ENCODE measurements at regions not wholly inside any gene's neighbourhood (a gene's known extent, or its start where the extent isn't known, plus 50 kb on each side); places are given as distances from the start of the nearest gene placed in this dataset.

- no peak overlapping the region for H3K27ac Mint-ChIP-seq
- no peaks in the 10 kb centered on the region for H3K36me3 Mint-ChIP-seq
- DNase-seq, result no peak
- no peaks in the 10 kb centered on the region for H3K4me1 Mint-ChIP-seq
- H3K27me3 Mint-ChIP-seq, result no peaks in the 10 kb centered on the region
- no peaks in the 10 kb centered on the region for H3K9me3 Mint-ChIP-seq
- H3K4me3 Mint-ChIP-seq, result no peak overlapping the region
- CTCF ChIA-PET, result no interaction called here
Observed at GRCh38 chr2:67936969-67937368, 125.8 kb downstream of the C1D start.

GRCh38 chr2:67938053-67938452 lies 124.8 kb downstream of the C1D start:
- CTCF ChIA-PET, result no interaction called here
- Mint-ChIP-seq H3K9me3 (no peaks in the 10 kb centered on the region), H3K4me1 (no peaks in the 10 kb centered on the region), H3K36me3 (no peaks in the 10 kb centered on the region), H3K4me3 (no peak overlapping the region), H3K27me3 (no peaks in the 10 kb centered on the region), H3K27ac (no peak overlapping the region)
- no peak for DNase-seq

GRCh38 chr2:67945056-67945455 lies 117.7 kb downstream of the C1D start:
- Mint-ChIP-seq H3K4me1 (no peaks in the 10 kb centered on the region), H3K27ac (no peak overlapping the region), H3K36me3 (no peaks in the 10 kb centered on the region), H3K4me3 (no peak overlapping the region), H3K27me3 (peaks cover 5% of the 10 kb centered on the region), H3K9me3 (no peaks in the 10 kb centered on the region)
- DNase-seq, result no peak
- CTCF ChIA-PET, result no interaction called here

- no peak for DNase-seq
- H3K4me1 Mint-ChIP-seq, result no peaks in the 10 kb centered on the region
- CTCF ChIA-PET, result no interaction called here
- no peaks in the 10 kb centered on the region for H3K36me3 Mint-ChIP-seq
- H3K9me3 Mint-ChIP-seq, result no peaks in the 10 kb centered on the region
- peaks cover 5% of the 10 kb centered on the region for H3K27me3 Mint-ChIP-seq
- H3K27ac Mint-ChIP-seq, result no peak overlapping the region
- H3K4me3 Mint-ChIP-seq, result no peak overlapping the region
Observed at GRCh38 chr2:67945940-67946339, 116.9 kb downstream of the C1D start.

GRCh38 chr2:67948057-67948456 lies 114.7 kb downstream of the C1D start:
- no peak for DNase-seq
- Mint-ChIP-seq H3K36me3 (no peaks in the 10 kb centered on the region), H3K27me3 (peaks cover 11% of the 10 kb centered on the region), H3K4me3 (no peak overlapping the region), H3K4me1 (no peaks in the 10 kb centered on the region), H3K9me3 (no peaks in the 10 kb centered on the region), H3K27ac (no peak overlapping the region)
- CTCF ChIA-PET, result no interaction called here

GRCh38 chr2:67948506-67948905 lies 114.3 kb downstream of the C1D start:
- no peaks in the 10 kb centered on the region for H3K4me1 Mint-ChIP-seq
- no peak overlapping the region for H3K27ac Mint-ChIP-seq
- peaks cover 11% of the 10 kb centered on the region for H3K27me3 Mint-ChIP-seq
- DNase-seq, result no peak
- CTCF ChIA-PET, result no interaction called here
- no peaks in the 10 kb centered on the region for H3K9me3 Mint-ChIP-seq
- no peak overlapping the region for H3K4me3 Mint-ChIP-seq
- no peaks in the 10 kb centered on the region for H3K36me3 Mint-ChIP-seq

GRCh38 chr2:67950018-67950417 lies 112.8 kb downstream of the C1D start:
- Mint-ChIP-seq H3K36me3 (no peaks in the 10 kb centered on the region), H3K4me1 (no peaks in the 10 kb centered on the region), H3K27me3 (peaks cover 11% of the 10 kb centered on the region), H3K27ac (no peak overlapping the region), H3K9me3 (no peaks in the 10 kb centered on the region), H3K4me3 (no peak overlapping the region)
- CTCF ChIA-PET, result no interaction called here
- DNase-seq, result no peak

GRCh38 chr2:67950919-67951318 lies 111.9 kb downstream of the C1D start:
- DNase-seq, result no peak
- no peaks in the 10 kb centered on the region for H3K4me1 Mint-ChIP-seq
- peaks cover 11% of the 10 kb centered on the region for H3K27me3 Mint-ChIP-seq
- no peak overlapping the region for H3K27ac Mint-ChIP-seq
- CTCF ChIA-PET, result no interaction called here
- no peak overlapping the region for H3K4me3 Mint-ChIP-seq
- H3K9me3 Mint-ChIP-seq, result no peaks in the 10 kb centered on the region
- H3K36me3 Mint-ChIP-seq, result no peaks in the 10 kb centered on the region

GRCh38 chr2:67952066-67952465 lies 110.7 kb downstream of the C1D start:
- Mint-ChIP-seq H3K36me3 (no peaks in the 10 kb centered on the region), H3K9me3 (no peaks in the 10 kb centered on the region), H3K4me1 (no peaks in the 10 kb centered on the region), H3K4me3 (no peak overlapping the region), H3K27me3 (peaks cover 11% of the 10 kb centered on the region), H3K27ac (no peak overlapping the region)
- CTCF ChIA-PET, result no interaction called here
- no peak for DNase-seq

GRCh38 chr2:67954093-67954748 lies 108.6 kb downstream of the C1D start:
- Mint-ChIP-seq H3K4me1 (no peaks in the 10 kb centered on the region), H3K9me3 (no peaks in the 10 kb centered on the region), H3K27me3 (peaks cover 11% of the 10 kb centered on the region), H3K27ac (no peak overlapping the region), H3K36me3 (no peaks in the 10 kb centered on the region), H3K4me3 (no peak overlapping the region)
- DNase-seq, result no peak
- CTCF ChIA-PET, result no interaction called here

- CTCF ChIA-PET, result no interaction called here
- no peaks in the 10 kb centered on the region for H3K4me1 Mint-ChIP-seq
- no peak for DNase-seq
- peaks cover 6% of the 10 kb centered on the region for H3K27me3 Mint-ChIP-seq
- H3K27ac Mint-ChIP-seq, result no peak overlapping the region
- H3K4me3 Mint-ChIP-seq, result no peak overlapping the region
- no peaks in the 10 kb centered on the region for H3K9me3 Mint-ChIP-seq
- H3K36me3 Mint-ChIP-seq, result no peaks in the 10 kb centered on the region
Observed at GRCh38 chr2:67955748-67956603, 106.8 kb downstream of the C1D start.

GRCh38 chr2:67965246-67965645 lies 97.6 kb downstream of the C1D start:
- H3K4me1 Mint-ChIP-seq, result no peaks in the 10 kb centered on the region
- DNase-seq, result no peak
- no peaks in the 10 kb centered on the region for H3K9me3 Mint-ChIP-seq
- no peaks in the 10 kb centered on the region for H3K36me3 Mint-ChIP-seq
- H3K27me3 Mint-ChIP-seq, result peaks cover under 1% of the 10 kb centered on the region
- no peak overlapping the region for H3K4me3 Mint-ChIP-seq
- H3K27ac Mint-ChIP-seq, result no peak overlapping the region
- CTCF ChIA-PET, result no interaction called here

- H3K36me3 Mint-ChIP-seq, result no peaks in the 10 kb centered on the region
- H3K9me3 Mint-ChIP-seq, result no peaks in the 10 kb centered on the region
- H3K27me3 Mint-ChIP-seq, result peaks cover 7% of the 10 kb centered on the region
- no peak overlapping the region for H3K27ac Mint-ChIP-seq
- CTCF ChIA-PET, result no interaction called here
- H3K4me1 Mint-ChIP-seq, result no peaks in the 10 kb centered on the region
- H3K4me3 Mint-ChIP-seq, result no peak overlapping the region
- DNase-seq, result no peak
Observed at GRCh38 chr2:67970071-67970470, 92.7 kb downstream of the C1D start.

- Mint-ChIP-seq H3K36me3 (no peaks in the 10 kb centered on the region), H3K9me3 (no peaks in the 10 kb centered on the region), H3K27ac (no peak overlapping the region), H3K4me1 (no peaks in the 10 kb centered on the region), H3K4me3 (no peak overlapping the region), H3K27me3 (peaks cover 7% of the 10 kb centered on the region)
- CTCF ChIA-PET, result no interaction called here
- no peak for DNase-seq
Observed at GRCh38 chr2:67970542-67970941, 92.3 kb downstream of the C1D start.
